ENCODE measurements at regions not wholly inside any gene's neighbourhood (a gene's known extent, or its start where the extent isn't known, plus 50 kb on each side); places are given as distances from the start of the nearest gene placed in this dataset.

GRCh38 chr19:27909861-27910260, 1303.1 kb downstream of the UQCRFS1 start:
- Histone ChIP-seq H3K27me3 (ENCODE audit: insufficient read depth, low read length) (no peaks in the 10 kb centered on the region), H3K27ac (ENCODE audit: low read depth, low read length) (no peak overlapping the region), H3K79me2 (ENCODE audit: insufficient read depth, low read length) (no peaks in the 10 kb centered on the region), H3K4me3 (ENCODE audit: insufficient read depth, low read length) (no peak overlapping the region), H3K4me1 (ENCODE audit: insufficient read depth, low read length) (no peaks in the 10 kb centered on the region), H3K9me3 (ENCODE audit: low read depth, low read length) (no peaks in the 10 kb centered on the region), H4K20me1 (ENCODE audit: insufficient read depth, low read length) (no peaks in the 10 kb centered on the region), H3K36me3 (ENCODE audit: insufficient read depth, low read length) (no peaks in the 10 kb centered on the region), H2AFZ (ENCODE audit: low read length) (no peak overlapping the region), H3K4me2 (ENCODE audit: insufficient read depth, low read length) (no peak overlapping the region)
- TF ChIP-seq, protein P1, sequence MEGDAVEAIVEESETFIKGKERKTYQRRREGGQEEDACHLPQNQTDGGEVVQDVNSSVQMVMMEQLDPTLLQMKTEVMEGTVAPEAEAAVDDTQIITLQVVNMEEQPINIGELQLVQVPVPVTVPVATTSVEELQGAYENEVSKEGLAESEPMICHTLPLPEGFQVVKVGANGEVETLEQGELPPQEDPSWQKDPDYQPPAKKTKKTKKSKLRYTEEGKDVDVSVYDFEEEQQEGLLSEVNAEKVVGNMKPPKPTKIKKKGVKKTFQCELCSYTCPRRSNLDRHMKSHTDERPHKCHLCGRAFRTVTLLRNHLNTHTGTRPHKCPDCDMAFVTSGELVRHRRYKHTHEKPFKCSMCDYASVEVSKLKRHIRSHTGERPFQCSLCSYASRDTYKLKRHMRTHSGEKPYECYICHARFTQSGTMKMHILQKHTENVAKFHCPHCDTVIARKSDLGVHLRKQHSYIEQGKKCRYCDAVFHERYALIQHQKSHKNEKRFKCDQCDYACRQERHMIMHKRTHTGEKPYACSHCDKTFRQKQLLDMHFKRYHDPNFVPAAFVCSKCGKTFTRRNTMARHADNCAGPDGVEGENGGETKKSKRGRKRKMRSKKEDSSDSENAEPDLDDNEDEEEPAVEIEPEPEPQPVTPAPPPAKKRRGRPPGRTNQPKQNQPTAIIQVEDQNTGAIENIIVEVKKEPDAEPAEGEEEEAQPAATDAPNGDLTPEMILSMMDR (IDR thresholded peaks at IDR 0.05; ENCODE audit: extremely low read depth, low read depth, low read length) = no peak
- DNase-seq (ENCODE audit: insufficient read length, low spot score, missing footprints) = no peak

DNA sequence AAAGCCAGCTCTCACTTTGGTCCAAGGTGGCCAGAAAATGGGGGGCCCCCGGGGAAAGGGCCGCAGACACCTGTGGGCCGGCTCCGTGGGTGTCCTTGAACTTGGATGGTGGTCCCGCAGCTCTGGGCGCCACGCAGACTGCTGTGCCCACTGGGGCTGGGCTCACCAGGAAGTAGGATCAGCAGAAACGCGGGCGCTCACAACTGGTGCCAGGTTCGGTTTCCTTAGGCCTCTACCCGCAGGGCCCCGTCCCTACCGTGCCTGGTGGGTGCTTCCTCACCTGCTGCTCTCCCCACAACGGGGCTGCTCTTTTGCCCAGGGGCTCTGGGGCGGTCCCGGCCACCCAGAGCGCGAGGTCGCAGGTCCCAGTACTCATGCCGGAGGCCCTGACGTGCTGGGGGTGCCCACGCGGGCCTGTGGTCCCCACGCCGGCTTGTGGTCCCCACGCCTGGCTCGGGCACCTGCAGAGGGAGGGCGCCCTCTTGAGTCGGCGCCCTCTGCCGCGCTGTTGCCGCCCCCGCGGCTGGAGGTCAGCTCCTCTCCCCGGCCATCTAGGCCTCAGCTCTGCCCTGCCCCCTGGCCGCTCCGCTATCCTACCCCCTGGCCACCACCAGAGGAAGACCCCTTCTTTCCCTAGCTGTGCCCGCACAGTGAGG, 1303.6 kb downstream of the UQCRFS1 start:
- H3K4me3 ChIP-seq (ENCODE audit: insufficient read depth, low read length) = no peak overlapping the region
- TF ChIP-seq, protein P1 (IDR thresholded peaks at IDR 0.05; ENCODE audit: extremely low read depth, low read depth, low read length) = no peak
- H3K27ac ChIP-seq (ENCODE audit: low read depth, low read length) = no peak overlapping the region
- no peak for DNase-seq (ENCODE audit: insufficient read length, low spot score, missing footprints)
- H3K79me2 ChIP-seq (ENCODE audit: insufficient read depth, low read length) = no peaks in the 10 kb centered on the region
- H3K4me2 ChIP-seq (ENCODE audit: insufficient read depth, low read length) = no peak overlapping the region
- H4K20me1 ChIP-seq (ENCODE audit: insufficient read depth, low read length) = no peaks in the 10 kb centered on the region
- no peaks in the 10 kb centered on the region for H3K4me1 ChIP-seq (ENCODE audit: insufficient read depth, low read length)
- H3K9me3 ChIP-seq (ENCODE audit: low read depth, low read length) = no peaks in the 10 kb centered on the region
- H3K27me3 ChIP-seq (ENCODE audit: insufficient read depth, low read length) = no peaks in the 10 kb centered on the region
- no peaks in the 10 kb centered on the region for H3K36me3 ChIP-seq (ENCODE audit: insufficient read depth, low read length)
- no peak overlapping the region for H2AFZ ChIP-seq (ENCODE audit: low read length)

GRCh38 chr19:27906081-27906480, 1306.9 kb downstream of the UQCRFS1 start:
- no peak overlapping the region for H3K27ac ChIP-seq (ENCODE audit: low read depth, low read length)
- H4K20me1 ChIP-seq (ENCODE audit: insufficient read depth, low read length) = no peaks in the 10 kb centered on the region
- no peak for DNase-seq (ENCODE audit: insufficient read length, low spot score, missing footprints)
- TF ChIP-seq, protein P1 (IDR thresholded peaks at IDR 0.05; ENCODE audit: extremely low read depth, low read depth, low read length) = no peak
- no peaks in the 10 kb centered on the region for H3K36me3 ChIP-seq (ENCODE audit: insufficient read depth, low read length)
- H3K4me2 ChIP-seq (ENCODE audit: insufficient read depth, low read length) = no peak overlapping the region
- H3K4me1 ChIP-seq (ENCODE audit: insufficient read depth, low read length) = no peaks in the 10 kb centered on the region
- no peaks in the 10 kb centered on the region for H3K9me3 ChIP-seq (ENCODE audit: low read depth, low read length)
- no peak overlapping the region for H3K4me3 ChIP-seq (ENCODE audit: insufficient read depth, low read length)
- H3K79me2 ChIP-seq (ENCODE audit: insufficient read depth, low read length) = no peaks in the 10 kb centered on the region
- no peak overlapping the region for H2AFZ ChIP-seq (ENCODE audit: low read length)
- no peaks in the 10 kb centered on the region for H3K27me3 ChIP-seq (ENCODE audit: insufficient read depth, low read length)

- no peak overlapping the region for H3K27ac ChIP-seq (ENCODE audit: low read depth, low read length)
- H3K9me3 ChIP-seq (ENCODE audit: low read depth, low read length) = no peaks in the 10 kb centered on the region
- H3K4me3 ChIP-seq (ENCODE audit: insufficient read depth, low read length) = no peak overlapping the region
- H3K27me3 ChIP-seq (ENCODE audit: insufficient read depth, low read length) = no peaks in the 10 kb centered on the region
- no peaks in the 10 kb centered on the region for H3K4me1 ChIP-seq (ENCODE audit: insufficient read depth, low read length)
- H3K4me2 ChIP-seq (ENCODE audit: insufficient read depth, low read length) = no peak overlapping the region
- DNase-seq (ENCODE audit: insufficient read length, low spot score, missing footprints) = no peak
- H3K79me2 ChIP-seq (ENCODE audit: insufficient read depth, low read length) = no peaks in the 10 kb centered on the region
- H4K20me1 ChIP-seq (ENCODE audit: insufficient read depth, low read length) = no peaks in the 10 kb centered on the region
- H3K36me3 ChIP-seq (ENCODE audit: insufficient read depth, low read length) = no peaks in the 10 kb centered on the region
- no peak overlapping the region for H2AFZ ChIP-seq (ENCODE audit: low read length)
- TF ChIP-seq, protein P1 (IDR thresholded peaks at IDR 0.05; ENCODE audit: extremely low read depth, low read depth, low read length) = no peak
These were observed 1307.9 kb downstream of the UQCRFS1 start for GRCh38 chr19:27905074-27905473.

Measured in osteoblast (primary cell).